HepG2 (cell line): ENCODE measurements at regions not wholly inside any gene's neighbourhood (a gene's known extent, or its start where the extent isn't known, plus 50 kb on each side); places are given as distances from the start of the nearest gene placed in this dataset.

Source experiments
- ATAC-seq: fragments of 200-7000 bp; cut with Tn5 transposase; 3 replicates; pipeline ENCODE4 v1.9.1; 2020; ENCODE audit warnings: mild to moderate bottlenecking, moderate library complexity
- BruUV-seq: library from RNA; stranded (reverse); fragments of 400-500 nt; replicated peaks from 2 replicates; lab custom pipeline; 2021; lab: Mats Ljungman, UMichigan
- CTCF ChIA-PET: fragments of 300-600 bp; formaldehyde crosslinking; extraction: SDS; loops from one replicate; lab custom pipeline; 2021; ENCODE audit warnings: low total read pairs, inconsistent platforms, low intra/inter-chr PET ratio; lab: Yijun Ruan, JAX
- POLR2A ChIA-PET: fragments of 350-600 bp; sonication (Branson Sonifier 250); formaldehyde crosslinking; loops from one replicate; lab custom pipeline; 2020; ENCODE audit warnings: antibody characterized with exemption, inconsistent platforms; lab: Yijun Ruan, JAX
- DNase-seq: peaks from one replicate; pipeline ENCODE4 v3.0.0-alpha.2; 2015; ENCODE audit warnings: low spot score
- FAIRE-seq: peaks from 3 replicates; lab custom pipeline; 2011; peaks lifted over from hg19 to GRCh38; lab: Jason Lieb, UNC
- H2AFZ ChIP-seq: one replicate; pipeline ENCODE4 v1.6.1; 2011; ENCODE audit warnings: low read length, inconsistent platforms
- H3K27ac ChIP-seq: fragments of 300-600 bp; 3 replicates; pipeline ENCODE4 v1.8.0; 2011; ENCODE audit warnings: mixed run types, mild to moderate bottlenecking, mixed read lengths, low read length, inconsistent platforms; ENCODE audit not compliant: insufficient read depth; ENCODE audit errors: extremely low read length
- H3K27me3 ChIP-seq, 2 experiments: fragments of 200-600 bp in 1 of 2; 2 replicates in 1 of 2; 3 replicates in 1 of 2; pipeline versions ENCODE4 v1.6.0 to v1.8.0; 2011; ENCODE audit warnings: low read length in 2 of 2, mild to moderate bottlenecking in 2 of 2, moderate library complexity in 2 of 2, inconsistent platforms in 1 of 2; ENCODE audit not compliant: insufficient read depth in 2 of 2, control insufficient read depth in 1 of 2
- H3K36me3 ChIP-seq, 2 experiments: fragments of 200-600 bp in 1 of 2; replicated peaks in 1 of 2; 2 replicates in 1 of 2; 3 replicates in 1 of 2; pipeline versions ENCODE4 v1.5.1 to v1.8.0; 2011; ENCODE audit warnings: low read length in 2 of 2, inconsistent platforms in 1 of 2; ENCODE audit not compliant: insufficient read depth in 2 of 2, control insufficient read depth in 1 of 2
- H3K4me1 ChIP-seq: 2 replicates; pipeline ENCODE4 v1.5.1; 2012; ENCODE audit warnings: low read length, inconsistent platforms; ENCODE audit not compliant: insufficient read depth
- H3K4me2 ChIP-seq: 2 replicates; pipeline ENCODE4 v1.6.0; 2011; ENCODE audit warnings: low read depth, low read length, inconsistent platforms
- H3K4me3 ChIP-seq, 3 experiments: fragments of 200-600 bp in 1 of 3; sonication (generic), shearing (Covaris generic) in 1 of 3; replicated peaks in 1 of 3; 2 replicates each; pipeline ENCODE4 v1.5.1; 2011 to 2016; ENCODE audit warnings: low read length in 3 of 3, inconsistent platforms in 2 of 3, low read depth in 2 of 3, mild to moderate bottlenecking in 2 of 3, control low read depth in 1 of 3, mixed read lengths in 1 of 3; ENCODE audit not compliant: insufficient read depth in 1 of 3
- H3K79me2 ChIP-seq: one replicate; pipeline ENCODE4 v1.6.1; 2011; ENCODE audit warnings: low read length, inconsistent platforms; ENCODE audit not compliant: insufficient read depth
- H3K9ac ChIP-seq: 2 replicates; pipeline ENCODE4 v1.6.0; 2011; ENCODE audit warnings: mild to moderate bottlenecking, low read depth, low read length, inconsistent platforms; ENCODE audit not compliant: insufficient read depth
- H3K9me3 ChIP-seq: 2 replicates; pipeline ENCODE4 v1.5.1; 2012; ENCODE audit warnings: mild to moderate bottlenecking, low read length
- H4K20me1 ChIP-seq: 2 replicates; pipeline ENCODE4 v1.6.0; 2011; ENCODE audit warnings: inconsistent platforms, mild to moderate bottlenecking, low read length, moderate library complexity; ENCODE audit not compliant: insufficient read depth
- CAMTA2 ChIP-seq: sonication (generic); formaldehyde crosslinking; IDR thresholded peaks from 2 replicates; pipeline ENCODE4 v1.4.0; 2020; ENCODE audit warnings: mild to moderate bottlenecking, missing genetic modification reagents, borderline replicate concordance
- EEA1 ChIP-seq: sonication (generic); formaldehyde crosslinking; IDR thresholded peaks from 2 replicates; pipeline ENCODE4 v1.5.1; 2020; ENCODE audit warnings: mild to moderate bottlenecking, missing genetic modification reagents, borderline replicate concordance
- ESRRA ChIP-seq: sonication (generic); formaldehyde crosslinking; IDR thresholded peaks from 2 replicates; pipeline ENCODE4 v1.5.1; 2020; ENCODE audit warnings: mild to moderate bottlenecking, low read depth, missing genetic modification reagents
- HES4 ChIP-seq: sonication (generic); formaldehyde crosslinking; IDR thresholded peaks from 2 replicates; pipeline ENCODE4 v1.9.0; 2021; ENCODE audit warnings: mild to moderate bottlenecking, missing genetic modification reagents, borderline replicate concordance
- HNRNPUL1 ChIP-seq: fragments of 200-400 bp; formaldehyde crosslinking; IDR thresholded peaks from 2 replicates; pipeline ENCODE4 v1.6.1; 2017; ENCODE audit warnings: low read depth, mild to moderate bottlenecking, low read length, moderate library complexity
- MTF1 ChIP-seq: sonication (generic); formaldehyde crosslinking; IDR thresholded peaks from 2 replicates; pipeline ENCODE4 v1.5.0; 2020; ENCODE audit warnings: missing genetic modification reagents
- NFIB ChIP-seq: sonication (generic); formaldehyde crosslinking; IDR thresholded peaks from 2 replicates; pipeline ENCODE4 v1.9.0; 2021; ENCODE audit warnings: missing genetic modification reagents, mild to moderate bottlenecking, borderline replicate concordance
- POLR2AphosphoS2 ChIP-seq: IDR thresholded peaks from 2 replicates; pipeline ENCODE4 v1.6.1; 2011; ENCODE audit warnings: low read depth, low read length, improper control_type of control experiment
- RCOR2 ChIP-seq: IDR thresholded peaks from 2 replicates; pipeline ENCODE4 v1.6.1; 2016; ENCODE audit warnings: missing biosample characterization, missing genetic modification reagents
- SETDB1 ChIP-seq: sonication (generic); formaldehyde crosslinking; IDR thresholded peaks from 2 replicates; pipeline ENCODE4 v1.5.1; 2020; ENCODE audit warnings: missing genetic modification reagents, mild to moderate bottlenecking, borderline replicate concordance
- TCF7 ChIP-seq: sonication (generic); IDR thresholded peaks from 2 replicates; pipeline ENCODE4 v1.6.1; 2016; ENCODE audit warnings: antibody characterized with exemption, low read depth
- TEAD2 ChIP-seq: sonication (generic); formaldehyde crosslinking; IDR thresholded peaks from 2 replicates; pipeline ENCODE4 v1.9.0; 2021; ENCODE audit warnings: missing genetic modification reagents
- ZNF224 ChIP-seq: sonication (generic); formaldehyde crosslinking; IDR thresholded peaks from 2 replicates; pipeline ENCODE4 v1.5.0; 2020; ENCODE audit warnings: mild to moderate bottlenecking, missing genetic modification reagents
- ZNF260 ChIP-seq: sonication (generic); formaldehyde crosslinking; IDR thresholded peaks from 2 replicates; pipeline ENCODE4 v1.4.0; 2020; ENCODE audit warnings: missing genetic modification reagents, low read depth, mild to moderate bottlenecking, borderline replicate concordance
- ZNF382 ChIP-seq: sonication (generic); formaldehyde crosslinking; IDR thresholded peaks from 2 replicates; pipeline ENCODE4 v1.5.0; 2020; ENCODE audit warnings: missing genetic modification reagents, mild to moderate bottlenecking, borderline replicate concordance
- ZNF496 ChIP-seq: sonication (generic); formaldehyde crosslinking; IDR thresholded peaks from 2 replicates; pipeline ENCODE4 v1.8.1; 2023; ENCODE audit warnings: mild to moderate bottlenecking, moderate library complexity, missing genetic modification reagents; ENCODE audit not compliant: insufficient replicate concordance
- ZNF574 ChIP-seq: sonication (generic); formaldehyde crosslinking; IDR thresholded peaks from 2 replicates; pipeline ENCODE4 v1.4.0; 2020; ENCODE audit warnings: missing genetic modification reagents
- ZNF782 ChIP-seq: sonication (generic); formaldehyde crosslinking; IDR thresholded peaks from 2 replicates; pipeline ENCODE4 v1.4.0; 2020; ENCODE audit warnings: missing genetic modification reagents, mild to moderate bottlenecking, borderline replicate concordance
- WGBS: methylation state at CpG from one replicate; pipeline ENCODE4 v1.1.6; 2017; ENCODE audit warnings: low lambda C conversion rate; 5-methylcytosine and 5-hydroxymethylcytosine counted together
- in situ Hi-C: cut with HindIII; loops from 2 replicates; pipeline ENCODE4 v1.10.0; 2017; ENCODE audit warnings: low pct_unique_long_range_greater_than_20kb; ENCODE audit not compliant: extremely low pct_ligation_motif_present
- intact Hi-C: fragments of 100-400 bp; cut with micrococcal nuclease; formaldehyde crosslinking; loops from one replicate; pipeline ENCODE4 v1.10.0; 2022; ENCODE audit not compliant: unreplicated experiment
- TF ChIP-seq, protein P1 (sequence below): sonication (generic); formaldehyde crosslinking; IDR thresholded peaks from 2 replicates; pipeline ENCODE4 v1.4.0; 2020; ENCODE audit warnings: mild to moderate bottlenecking, missing genetic modification reagents

DNA sequence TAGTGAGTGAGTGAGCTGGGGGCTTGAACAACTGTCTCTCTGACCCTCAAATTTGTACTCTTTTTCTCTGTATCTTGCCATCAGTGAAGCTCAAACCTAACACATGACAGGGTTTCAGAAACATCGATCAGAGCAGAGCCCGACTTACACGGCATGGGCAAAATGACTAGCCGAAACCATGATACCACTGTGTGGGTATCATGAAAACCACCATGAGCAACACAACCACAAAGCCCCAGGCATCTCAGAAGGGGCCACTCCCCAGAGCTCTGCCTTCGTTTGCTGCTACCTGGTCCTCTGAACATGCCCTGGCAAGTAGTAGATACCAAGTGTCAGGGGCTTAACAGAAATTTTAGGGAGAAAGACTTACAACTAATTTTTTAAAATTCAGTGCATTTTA, 308.5 kb downstream of the WDR11 start:
- Histone ChIP-seq H3K9me3 (no peaks in the 10 kb centered on the region), H3K79me2 (no peaks in the 10 kb centered on the region), H2AFZ (no peak overlapping the region), H3K4me3 (no peak overlapping the region), H3K36me3 (no peaks in the 10 kb centered on the region), H4K20me1 (no peaks in the 10 kb centered on the region), H3K9ac (no peak overlapping the region), H3K4me1 (peaks cover 16% of the 10 kb centered on the region), H3K4me2 (no peak overlapping the region), H3K27ac (no peak overlapping the region), H3K27me3 (no peaks in the 10 kb centered on the region)
- DNase-seq, result no peak
- POLR2A ChIA-PET, result no interaction called here
- TF ChIP-seq ZNF224 (no peak), MTF1 (CRISPR knock-in tag) (no peak), ZNF260 (no peak), ZNF496 (CRISPR knock-in tag) (no peak), SETDB1 (CRISPR knock-in tag) (no peak), ESRRA (CRISPR knock-in tag) (no peak), ZNF382 (CRISPR knock-in tag) (no peak), POLR2AphosphoS2 (no peak), EEA1 (CRISPR knock-in tag) (no peak), ZNF574 (CRISPR knock-in tag) (no peak), RCOR2 (CRISPR knock-in tag) (no peak), TEAD2 (no peak), TCF7 (no peak), CAMTA2 (CRISPR knock-in tag) (no peak), NFIB (CRISPR knock-in tag) (no peak), HES4 (CRISPR knock-in tag) (no peak), ZNF782 (no peak), HNRNPUL1 (no peak)
- TF ChIP-seq, protein P1, sequence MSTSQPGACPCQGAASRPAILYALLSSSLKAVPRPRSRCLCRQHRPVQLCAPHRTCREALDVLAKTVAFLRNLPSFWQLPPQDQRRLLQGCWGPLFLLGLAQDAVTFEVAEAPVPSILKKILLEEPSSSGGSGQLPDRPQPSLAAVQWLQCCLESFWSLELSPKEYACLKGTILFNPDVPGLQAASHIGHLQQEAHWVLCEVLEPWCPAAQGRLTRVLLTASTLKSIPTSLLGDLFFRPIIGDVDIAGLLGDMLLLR (CRISPR knock-in tag), result no peak
- CTCF ChIA-PET, result no interaction called here
- ATAC-seq, result no peak
- intact Hi-C loops, result no loop called here
- FAIRE-seq, result no peak
- in situ Hi-C loops, result no loop called here
- 75% methylated on average over 4 of the region's 5 CpGs for WGBS
- BruUV-seq, result no TSS peak
